HG03520 (cell line): ENCODE measurements at regions not wholly inside any gene's neighbourhood (a gene's known extent, or its start where the extent isn't known, plus 50 kb on each side); places are given as distances from the start of the nearest gene placed in this dataset.

Source experiments
- ATAC-seq: cut with Tn5 transposase; IDR thresholded peaks from one replicate; pipeline ENCODE4 v1.9.1; 2021; ENCODE audit warnings: mild to moderate bottlenecking, moderate library complexity; ENCODE audit not compliant: unreplicated experiment

GRCh38 chr5:37921452-37921851 is 81.6 kb upstream of the GDNF start:
- ATAC-seq: no peak

GRCh38 chr5:37918424-37918823 is 78.6 kb upstream of the GDNF start:
- ATAC-seq: no peak

- no peak for ATAC-seq
Measured at GRCh38 chr5:37916525-37916924, 76.7 kb upstream of the GDNF start.

GRCh38 chr5:37915097-37915736 is 75.4 kb upstream of the GDNF start:
- ATAC-seq: peak; percentile 81

GRCh38 chr5:37909610-37910266 is 69.9 kb upstream of the GDNF start:
- ATAC-seq: peak; percentile 79

- ATAC-seq: no peak
Measured at GRCh38 chr5:37906416-37906815, 66.6 kb upstream of the GDNF start.

- ATAC-seq: no peak
Measured at GRCh38 chr5:37905230-37905629, 65.4 kb upstream of the GDNF start.

GRCh38 chr5:37902323-37902722 is 62.5 kb upstream of the GDNF start:
- no peak for ATAC-seq

GRCh38 chr5:37900692-37901091 is 60.9 kb upstream of the GDNF start:
- no peak for ATAC-seq

GRCh38 chr5:37899037-37899436 is 59.2 kb upstream of the GDNF start:
- ATAC-seq: no peak

GRCh38 chr5:37896159-37896558 is 56.3 kb upstream of the GDNF start:
- no peak for ATAC-seq

GRCh38 chr5:37893434-37894134 is 53.7 kb upstream of the GDNF start:
- no peak for ATAC-seq

- no peak for ATAC-seq
Measured at GRCh38 chr5:37892586-37892985, 52.7 kb upstream of the GDNF start.

- no peak for ATAC-seq
Measured at GRCh38 chr5:37891832-37892231, 52.0 kb upstream of the GDNF start.

GRCh38 chr5:37889612-37890317 is 49.9 kb upstream of the GDNF start:
- no peak for ATAC-seq
